ENCODE measurements at regions not wholly inside any gene's neighbourhood (a gene's known extent, or its start where the extent isn't known, plus 50 kb on each side); places are given as distances from the start of the nearest gene placed in this dataset.
"Not testable (repeated sequence)": the region's sequence is repeated elsewhere in the genome, so short reads cannot be mapped to it uniquely, and the experiment has no call there.

GRCh38 chr18:75840131-75840530, 412.6 kb upstream of the SMIM21 start:
- H4K20me1 ChIP-seq (replicated peaks; ENCODE audit: insufficient read depth) = no peaks in the 10 kb centered on the region
- H3K9me2 ChIP-seq (ENCODE audit: insufficient read depth) = peaks cover 6% of the 10 kb centered on the region
- H3K27ac Mint-ChIP-seq = no peak overlapping the region
- H2AFZ ChIP-seq = no peak overlapping the region
- H3K27me3 ChIP-seq (ENCODE audit: insufficient read depth) = no peaks in the 10 kb centered on the region
- H3K4me3 ChIP-seq = no peak overlapping the region
- ATAC-seq (no peak), DNase-seq (ENCODE audit: low spot score) (no peak)
- H3K4me1 ChIP-seq (ENCODE audit: insufficient read depth) = no peaks in the 10 kb centered on the region
- peaks cover 4% of the 10 kb centered on the region; the same call in 1 of the 3 replicates for H3K36me3 Mint-ChIP-seq (ENCODE audit: low read depth)
- no peak overlapping the region for H3K4me3 Mint-ChIP-seq
- no peak overlapping the region for H3K4me2 ChIP-seq
- H3F3A ChIP-seq (replicated peaks; ENCODE audit: low read depth) = no peaks in the 10 kb centered on the region
- H3K36me3 ChIP-seq (ENCODE audit: insufficient read depth) = no peaks in the 10 kb centered on the region
- H3K9me3 Mint-ChIP-seq = no peaks in the 10 kb centered on the region; the same call in 2 of the 3 replicates
- peaks cover 5% of the 10 kb centered on the region for H3K27me3 Mint-ChIP-seq (ENCODE audit: insufficient read depth, low read depth, poor library complexity)
- H3K27ac ChIP-seq (ENCODE audit: low read depth) = no peak overlapping the region
- TF ChIP-seq ZNF114 (CRISPR knock-in tag; IDR thresholded peaks at IDR 0.05) (no peak), REST (IDR thresholded peaks at IDR 0.05; ENCODE audit: unreplicated experiment) (no peak), ZNF331 (CRISPR knock-in tag; IDR thresholded peaks at IDR 0.05; ENCODE audit: low read depth) (no peak), CREB1 (CRISPR knock-in tag; IDR thresholded peaks at IDR 0.05; ENCODE audit: low read depth) (no peak), CTCF (conservative IDR thresholded peaks at IDR 0.05; ENCODE audit: low read depth in 2 of 2) (no peak)
- H3K4me1 Mint-ChIP-seq = peaks cover 3% of the 10 kb centered on the region; the same call in 1 of the 3 replicates
- H3K79me2 ChIP-seq (replicated peaks; ENCODE audit: insufficient read depth) = no peaks in the 10 kb centered on the region

GRCh38 chr18:75839686-75840085, 412.2 kb upstream of the SMIM21 start:
- not testable (repeated sequence) for H3K27me3 ChIP-seq (ENCODE audit: insufficient read depth); H3K4me2 ChIP-seq; H4K20me1 ChIP-seq (replicated peaks; ENCODE audit: insufficient read depth); ATAC-seq; H3K79me2 ChIP-seq (replicated peaks; ENCODE audit: insufficient read depth); H3K4me1 Mint-ChIP-seq; H3K4me3 Mint-ChIP-seq; H3K4me3 ChIP-seq; H2AFZ ChIP-seq; H3K4me1 ChIP-seq (ENCODE audit: insufficient read depth); DNase-seq (ENCODE audit: low spot score); H3K9me3 Mint-ChIP-seq; H3K36me3 ChIP-seq (ENCODE audit: insufficient read depth); H3K27ac Mint-ChIP-seq; H3K27me3 Mint-ChIP-seq (ENCODE audit: insufficient read depth, low read depth, poor library complexity); H3K9me2 ChIP-seq (ENCODE audit: insufficient read depth); H3F3A ChIP-seq (replicated peaks; ENCODE audit: low read depth); H3K36me3 Mint-ChIP-seq (ENCODE audit: low read depth); H3K27ac ChIP-seq (ENCODE audit: low read depth)

GRCh38 chr18:75839041-75839440, 411.5 kb upstream of the SMIM21 start:
- ATAC-seq = no peak
- peaks cover under 1% of the 10 kb centered on the region; the same call in 1 of the 3 replicates for H3K4me1 Mint-ChIP-seq
- Histone ChIP-seq H3K79me2 (replicated peaks; ENCODE audit: insufficient read depth) (no peaks in the 10 kb centered on the region), H3K36me3 (ENCODE audit: insufficient read depth) (no peaks in the 10 kb centered on the region), H3K4me1 (ENCODE audit: insufficient read depth) (no peaks in the 10 kb centered on the region), H3K4me2 (no peak overlapping the region), H3F3A (replicated peaks; ENCODE audit: low read depth) (no peaks in the 10 kb centered on the region), H2AFZ (no peak overlapping the region), H3K27ac (ENCODE audit: low read depth) (no peak overlapping the region), H3K27me3 (ENCODE audit: insufficient read depth) (no peaks in the 10 kb centered on the region), H4K20me1 (replicated peaks; ENCODE audit: insufficient read depth) (no peaks in the 10 kb centered on the region), H3K4me3 (no peak overlapping the region), H3K9me2 (ENCODE audit: insufficient read depth) (peaks cover 4% of the 10 kb centered on the region; the same call in 1 of the 2 replicates)
- no peak for DNase-seq (ENCODE audit: low spot score)
- no peaks in the 10 kb centered on the region for H3K9me3 Mint-ChIP-seq
- no peak overlapping the region for H3K4me3 Mint-ChIP-seq
- H3K27me3 Mint-ChIP-seq (ENCODE audit: insufficient read depth, low read depth, poor library complexity) = no peaks in the 10 kb centered on the region
- no peak for TF ChIP-seq REST (IDR thresholded peaks at IDR 0.05; ENCODE audit: unreplicated experiment)
- no peak for TF ChIP-seq ZNF331 (CRISPR knock-in tag; IDR thresholded peaks at IDR 0.05; ENCODE audit: low read depth)
- TF ChIP-seq ETS1 (IDR thresholded peaks at IDR 0.05) = no peak
- TF ChIP-seq JUNB (IDR thresholded peaks at IDR 0.05; ENCODE audit: unreplicated experiment) = no peak
- TF ChIP-seq POLR2AphosphoS5 (IDR thresholded peaks at IDR 0.05; ENCODE audit: low read depth) = no peak
- no peak for TF ChIP-seq CREB1 (CRISPR knock-in tag; IDR thresholded peaks at IDR 0.05; ENCODE audit: low read depth)
- no peaks in the 10 kb centered on the region for H3K36me3 Mint-ChIP-seq (ENCODE audit: low read depth)
- H3K27ac Mint-ChIP-seq = no peak overlapping the region

All from GM23338 (cell line).